ENCODE measurements at regions not wholly inside any gene's neighbourhood (a gene's known extent, or its start where the extent isn't known, plus 50 kb on each side); places are given as distances from the start of the nearest gene placed in this dataset.

- Histone ChIP-seq H3K27me3 (replicated peaks) (no peaks in the 10 kb centered on the region), H3K36me3 (no peaks in the 10 kb centered on the region), H3K4me1 (replicated peaks) (peaks cover 6% of the 10 kb centered on the region; the same call in 1 of the 2 replicates), H3K27ac (no peak overlapping the region), H3K4me3 (no peak overlapping the region), H3K9me3 (replicated peaks) (peaks cover 2% of the 10 kb centered on the region; the same call in 1 of the 2 replicates)
- no peak for DNase-seq (ENCODE audit: low read depth in 1 of 2, low spot score in 2 of 2)
These were observed 64.7 kb upstream of the NGF start for GRCh38 chr1:115402753-115403184.

- Histone ChIP-seq H3K4me1 (replicated peaks) (peaks cover 6% of the 10 kb centered on the region; the same call in 1 of the 2 replicates), H3K4me3 (no peak overlapping the region), H3K27ac (no peak overlapping the region), H3K36me3 (no peaks in the 10 kb centered on the region), H3K9me3 (replicated peaks) (peaks cover 2% of the 10 kb centered on the region; the same call in 1 of the 2 replicates), H3K27me3 (replicated peaks) (no peaks in the 10 kb centered on the region)
- DNase-seq (ENCODE audit: low read depth in 1 of 2, low spot score in 2 of 2): no peak
These were observed 63.6 kb upstream of the NGF start for GRCh38 chr1:115401676-115402075.

- Histone ChIP-seq H3K9me3 (replicated peaks) (peaks cover 2% of the 10 kb centered on the region; the same call in 1 of the 2 replicates), H3K4me3 (no peak overlapping the region), H3K4me1 (replicated peaks) (peaks cover 6% of the 10 kb centered on the region; the same call in 1 of the 2 replicates), H3K27ac (no peak overlapping the region), H3K36me3 (no peaks in the 10 kb centered on the region), H3K27me3 (replicated peaks) (no peaks in the 10 kb centered on the region)
- no peak for DNase-seq (ENCODE audit: low read depth in 1 of 2, low spot score in 2 of 2)
These were observed 62.8 kb upstream of the NGF start for GRCh38 chr1:115400891-115401290.

- DNase-seq (ENCODE audit: low read depth in 1 of 2, low spot score in 2 of 2): no peak
- H3K4me1 ChIP-seq (replicated peaks): peaks cover 6% of the 10 kb centered on the region; the same call in 1 of the 2 replicates
- H3K9me3 ChIP-seq (replicated peaks): peaks cover 2% of the 10 kb centered on the region; the same call in 1 of the 2 replicates
- H3K4me3 ChIP-seq: no peak overlapping the region
- no peaks in the 10 kb centered on the region for H3K36me3 ChIP-seq
- no peak overlapping the region for H3K27ac ChIP-seq
- no peaks in the 10 kb centered on the region for H3K27me3 ChIP-seq (replicated peaks)
These were observed 62.4 kb upstream of the NGF start for GRCh38 chr1:115400426-115400825.

- H3K27ac ChIP-seq: no peak overlapping the region
- DNase-seq (ENCODE audit: low read depth in 1 of 2, low spot score in 2 of 2): no peak
- peaks cover 2% of the 10 kb centered on the region; the same call in 1 of the 2 replicates for H3K9me3 ChIP-seq (replicated peaks)
- H3K27me3 ChIP-seq (replicated peaks): no peaks in the 10 kb centered on the region
- no peaks in the 10 kb centered on the region for H3K4me1 ChIP-seq (replicated peaks)
- H3K36me3 ChIP-seq: no peaks in the 10 kb centered on the region
- H3K4me3 ChIP-seq: no peak overlapping the region
These were observed 60.7 kb upstream of the NGF start for GRCh38 chr1:115398745-115399144.
